HG02623 (cell line): ENCODE measurements at regions not wholly inside any gene's neighbourhood (a gene's known extent, or its start where the extent isn't known, plus 50 kb on each side); places are given as distances from the start of the nearest gene placed in this dataset.

Experiments
- ATAC-seq: cut with Tn5 transposase; IDR thresholded peaks from one replicate; pipeline ENCODE4 v1.9.1; 2021; ENCODE audit warnings: moderate library complexity; ENCODE audit not compliant: unreplicated experiment

- ATAC-seq, result no peak
Observed at GRCh38 chr1:224504297-224505041, 69.9 kb upstream of the WDR26 start.

- ATAC-seq, result no peak
Observed at GRCh38 chr1:224505454-224506093, 71.0 kb upstream of the WDR26 start.

DNA sequence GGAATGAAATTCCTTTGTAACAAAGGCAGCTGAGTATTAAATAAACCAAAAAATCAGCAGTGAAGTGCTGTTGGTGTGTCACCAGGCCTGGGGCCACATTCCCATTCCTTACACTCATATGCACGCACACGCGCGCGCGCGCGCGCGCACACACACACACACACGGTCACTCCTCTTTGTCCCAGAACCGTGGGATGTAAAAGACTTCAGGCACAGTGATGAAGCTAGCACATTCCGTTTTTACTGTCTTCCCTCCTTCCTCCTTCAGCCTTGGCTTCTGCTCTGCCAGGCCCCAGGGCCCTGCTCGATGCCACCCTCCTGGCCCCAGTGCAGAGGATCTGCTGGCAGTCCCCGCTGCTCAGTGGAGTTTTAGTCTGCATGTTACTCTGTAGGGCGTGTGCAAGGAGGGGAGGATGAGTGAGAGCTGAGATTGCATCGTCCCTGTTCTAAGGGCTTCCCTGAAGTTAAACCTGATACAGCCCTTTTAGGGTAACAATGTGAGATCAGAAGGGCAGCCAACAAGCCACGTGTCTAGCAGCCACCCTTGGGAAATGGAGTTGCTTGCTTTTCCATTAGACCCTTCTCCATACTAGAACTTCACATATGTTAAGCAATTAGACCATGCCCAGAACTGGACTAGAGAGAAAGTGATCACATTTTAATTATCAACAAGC, 71.7 kb upstream of the WDR26 start:
- ATAC-seq, result no peak

- no peak for ATAC-seq
Observed at GRCh38 chr1:224507771-224508523, 73.3 kb upstream of the WDR26 start.

DNA sequence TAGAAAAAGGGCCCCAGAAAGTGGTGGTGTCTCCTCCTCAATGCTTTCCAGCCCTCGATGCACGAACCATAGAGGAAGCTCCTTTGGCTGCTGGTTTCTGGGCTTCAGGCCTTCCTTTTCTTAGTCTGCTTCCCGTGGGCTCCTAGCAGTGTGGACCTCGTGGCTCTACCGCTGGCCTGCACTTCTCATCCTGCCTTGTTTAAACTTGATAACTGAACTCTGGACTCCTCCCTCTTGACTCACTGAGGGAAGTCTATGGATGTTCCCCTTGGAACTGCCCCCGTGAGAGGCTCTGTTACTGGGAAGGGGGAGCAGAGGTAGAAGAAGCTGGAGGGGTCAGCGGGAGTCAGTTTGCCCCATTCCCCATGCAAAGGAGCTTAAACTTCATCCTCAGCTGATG, 75.3 kb upstream of the WDR26 start:
- no peak for ATAC-seq

DNA sequence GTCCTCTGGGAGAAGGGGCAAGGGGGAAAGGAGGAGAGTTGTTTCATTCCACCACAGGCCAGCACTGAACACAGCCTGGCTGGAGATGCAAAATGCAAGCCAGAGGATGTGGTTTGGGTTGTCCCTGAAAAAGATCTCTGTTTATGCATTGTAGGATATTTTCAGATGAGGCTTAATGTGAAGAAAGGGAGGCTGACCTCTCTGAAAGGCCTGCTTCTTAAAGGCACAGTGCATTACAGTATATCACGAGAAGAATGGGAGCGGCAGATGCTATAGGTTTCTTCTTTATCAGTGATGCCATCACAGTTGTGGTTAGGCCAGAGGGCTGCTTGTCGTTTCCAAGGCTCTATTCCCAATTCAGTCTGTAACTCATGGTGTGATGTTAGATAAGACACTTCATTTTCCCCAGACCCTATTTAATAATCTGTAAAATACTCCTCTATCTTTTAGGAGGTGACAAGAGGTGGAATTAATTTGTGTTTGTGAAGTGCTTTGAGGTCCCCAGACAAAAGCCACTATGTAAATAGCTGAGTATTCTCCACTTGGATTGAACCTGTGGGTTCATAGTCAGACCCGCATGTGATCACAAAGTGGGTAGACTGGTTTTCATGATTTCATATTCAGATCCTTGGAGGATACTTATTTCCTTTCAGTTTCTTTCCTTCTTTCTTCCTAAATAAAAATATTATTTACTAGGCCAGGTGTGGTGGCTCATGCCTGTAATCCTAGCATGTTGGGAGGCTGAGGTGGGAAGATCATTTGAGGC, 76.5 kb upstream of the WDR26 start:
- no peak for ATAC-seq

- ATAC-seq, result no peak
Observed at GRCh38 chr1:224512600-224513151, 78.1 kb upstream of the WDR26 start.

DNA sequence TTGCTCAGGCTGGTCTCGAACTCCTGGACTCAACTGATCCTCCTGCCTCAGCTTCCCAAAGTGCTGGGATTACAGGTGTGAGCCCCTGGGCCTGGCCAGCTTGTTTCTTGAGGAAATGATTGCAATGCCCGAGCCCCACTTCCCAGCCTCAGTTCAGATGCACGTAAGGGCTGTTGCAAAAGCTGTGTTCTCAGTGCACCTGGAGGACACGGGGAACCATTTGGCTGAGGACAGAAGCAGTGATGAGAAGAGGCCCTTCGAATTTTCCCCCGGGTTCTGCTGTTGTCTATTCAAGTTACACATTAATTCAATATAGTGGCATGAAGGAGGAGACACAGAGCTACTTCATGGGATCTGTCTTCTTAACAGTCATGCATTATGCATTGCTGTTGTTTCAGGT, 78.8 kb upstream of the WDR26 start:
- ATAC-seq, result no peak

DNA sequence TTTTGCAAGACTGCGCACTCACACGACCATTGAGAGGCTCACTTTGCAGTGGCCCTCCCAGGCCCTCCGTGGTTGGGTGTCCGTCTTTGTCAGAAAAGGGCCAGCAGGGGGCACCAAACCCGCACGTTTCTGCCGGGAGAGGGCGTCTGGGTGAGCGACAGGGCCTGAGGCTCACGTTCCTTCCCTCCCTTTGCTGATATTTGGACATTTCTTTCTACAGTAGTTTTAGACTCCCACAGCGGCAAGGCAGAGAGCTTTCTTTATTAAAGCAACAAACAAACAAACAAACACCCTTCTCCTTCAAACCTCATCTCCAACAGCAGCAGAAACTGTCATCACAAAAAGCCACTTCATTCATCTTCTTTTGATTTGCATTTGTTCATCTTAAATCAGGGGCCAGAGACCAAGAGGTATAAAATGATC, 79.2 kb upstream of the WDR26 start:
- ATAC-seq, result peak; percentile 93

DNA sequence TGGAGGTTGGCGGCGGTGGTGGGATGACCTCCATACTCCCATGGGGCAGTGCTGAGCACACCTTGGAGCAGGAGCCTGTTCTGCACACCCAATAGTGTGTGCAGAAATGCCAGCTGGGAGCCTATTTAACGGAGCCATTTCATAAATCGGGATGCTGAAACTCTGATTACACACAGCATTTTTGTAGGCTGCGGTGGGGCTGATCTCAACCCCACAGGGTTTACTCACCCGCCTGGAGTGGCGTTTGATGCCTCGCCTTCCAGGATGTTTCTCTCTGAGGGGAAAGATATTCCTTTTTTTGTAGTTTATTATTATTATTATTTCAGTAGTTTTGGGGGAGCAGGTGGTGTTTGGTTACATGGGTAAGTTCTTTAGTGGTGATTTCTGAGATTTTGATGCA, 82.6 kb upstream of the WDR26 start:
- no peak for ATAC-seq

- no peak for ATAC-seq
Observed at GRCh38 chr1:224518528-224518927, 83.9 kb upstream of the WDR26 start.

DNA sequence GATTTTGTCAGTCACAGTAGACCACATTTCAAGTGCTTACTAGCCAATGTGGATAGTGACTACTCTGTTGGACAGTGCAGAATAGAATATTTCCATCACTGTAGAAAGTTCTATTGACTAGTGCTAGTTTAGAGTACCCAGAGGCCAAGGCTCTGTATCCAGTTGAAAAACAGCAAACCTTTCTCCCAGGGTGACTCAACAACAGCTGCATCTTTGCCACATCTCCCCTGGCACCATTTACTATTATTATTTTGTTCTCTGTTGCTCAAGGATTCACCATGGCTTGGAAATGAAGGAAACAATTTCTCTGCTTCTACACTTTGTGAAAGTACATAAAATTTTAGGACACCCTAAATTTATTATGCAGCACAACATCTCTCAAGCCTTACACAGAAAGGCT, 85.3 kb upstream of the WDR26 start:
- ATAC-seq, result no peak

DNA sequence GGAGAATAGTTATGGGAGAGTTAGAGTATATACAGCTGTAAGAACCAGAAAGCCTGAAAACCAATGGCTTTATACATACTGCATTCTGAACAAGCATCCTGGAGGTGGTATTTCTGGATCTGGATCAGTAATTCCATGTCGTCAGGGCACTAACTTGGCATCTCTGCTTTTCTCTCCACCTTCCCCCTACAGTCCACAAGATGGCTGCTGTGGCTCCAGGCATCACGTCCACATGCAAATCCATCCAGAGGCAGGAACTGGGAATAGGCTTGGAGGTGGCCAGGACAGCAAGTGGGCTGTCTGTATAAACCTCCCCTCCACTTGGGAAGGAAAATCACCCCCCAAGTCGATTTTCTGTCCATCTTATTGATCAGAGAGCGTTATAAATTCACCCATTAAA, 86.2 kb upstream of the WDR26 start:
- ATAC-seq, result no peak

DNA sequence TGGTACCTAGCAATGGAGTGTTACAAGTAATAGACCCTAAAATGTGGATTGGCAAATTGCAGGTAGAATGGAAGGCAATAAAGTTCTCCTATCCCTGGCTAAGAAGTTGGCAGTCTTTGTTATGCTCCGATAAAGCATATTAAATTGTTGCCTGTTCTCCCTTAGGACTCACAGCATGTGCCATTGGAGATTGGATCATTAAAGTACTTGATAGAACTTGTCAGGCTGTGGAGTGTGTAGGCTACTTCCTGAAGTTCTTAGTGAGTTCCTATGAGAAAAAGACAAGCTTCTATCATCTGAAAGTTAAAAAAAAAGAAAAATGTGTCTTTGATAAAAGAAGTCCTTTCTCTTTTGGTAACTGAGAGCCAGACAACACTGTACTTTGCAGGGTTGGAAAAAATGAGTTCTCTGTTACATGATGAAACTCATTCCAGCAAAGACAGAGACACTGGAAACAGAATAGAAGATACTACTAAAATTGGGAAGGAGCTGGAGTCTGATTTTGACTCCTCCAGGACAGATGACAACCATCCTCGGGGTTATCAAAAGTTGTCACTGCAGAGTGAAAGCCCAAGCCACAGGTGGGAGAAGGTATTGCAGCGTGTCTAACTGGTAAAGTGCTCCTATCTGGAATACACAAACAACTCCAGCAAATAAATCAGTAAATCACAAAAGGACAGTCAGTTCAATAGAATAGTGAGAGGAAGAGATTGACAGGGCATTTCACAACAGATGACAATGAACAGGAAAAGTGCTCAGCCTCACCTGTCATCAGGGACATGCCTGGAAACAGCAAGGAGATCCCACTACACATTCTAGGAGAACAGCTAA, 87.5 kb upstream of the WDR26 start:
- ATAC-seq, result no peak

DNA sequence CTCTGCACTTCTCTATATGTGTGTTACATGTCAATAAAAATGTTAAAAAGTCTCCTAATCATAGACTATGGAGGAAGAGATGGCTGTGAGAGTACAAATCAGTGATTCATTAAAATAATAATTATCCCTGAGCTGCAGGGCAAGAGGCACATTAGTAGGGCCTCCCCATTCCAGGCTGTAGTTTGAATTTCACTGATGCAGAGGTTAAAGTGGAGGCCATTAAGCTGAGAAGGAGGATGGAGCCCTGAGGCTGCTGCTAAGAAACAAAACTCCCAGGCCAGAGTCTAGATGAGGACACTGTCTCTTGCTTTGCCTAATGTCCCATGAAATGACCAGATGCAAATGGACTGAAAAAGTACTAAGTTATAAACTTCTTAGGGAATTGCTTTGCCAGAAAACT, 89.1 kb upstream of the WDR26 start:
- no peak for ATAC-seq

- ATAC-seq, result no peak
Observed at GRCh38 chr1:224524679-224525078, 90.1 kb upstream of the WDR26 start.

- ATAC-seq, result no peak
Observed at GRCh38 chr1:224525411-224526040, 90.6 kb upstream of the CNIH3 start.

GRCh38 chr1:224526771-224527170, 89.3 kb upstream of the CNIH3 start:
- ATAC-seq, result no peak

DNA sequence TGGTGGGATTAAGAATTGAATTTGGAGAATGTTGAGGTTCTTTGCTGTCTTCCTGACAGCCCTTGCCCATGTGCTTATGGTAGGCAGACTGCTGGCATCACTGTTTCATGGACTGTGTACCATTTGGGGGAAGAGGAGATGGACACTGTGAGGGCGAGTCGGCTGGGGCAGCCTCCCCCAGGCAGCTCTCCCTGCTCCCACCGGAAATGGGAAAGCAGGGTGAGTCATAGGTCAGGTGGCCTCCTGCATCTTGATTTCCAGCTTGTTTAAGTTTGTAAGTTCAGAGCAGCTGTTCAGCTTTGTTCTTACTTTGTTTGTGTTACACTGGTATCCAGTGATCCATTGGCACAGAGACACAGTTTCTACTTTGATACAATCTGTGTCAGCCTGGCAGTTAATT, 87.2 kb upstream of the CNIH3 start:
- ATAC-seq, result no peak
